Trophoblast cell (in vitro differentiated cells and primary cell): ENCODE measurements at regions not wholly inside any gene's neighbourhood (a gene's known extent, or its start where the extent isn't known, plus 50 kb on each side); places are given as distances from the start of the nearest gene placed in this dataset.

Experiments used
- DNase-seq, 2 donors: peaks; one replicate each; pipeline ENCODE4 v3.0.0-alpha.2; 2016
- H2AFZ ChIP-seq: 2 replicates; pipeline ENCODE4 v1.6.1; 2013; ENCODE audit warnings: low read length, moderate library complexity, mild to moderate bottlenecking; ENCODE audit not compliant: insufficient read depth, poor library complexity
- H2AK5ac ChIP-seq: 2 replicates; pipeline ENCODE4 v1.6.1; 2013; ENCODE audit warnings: mild to moderate bottlenecking, low read length
- H2BK120ac ChIP-seq: 2 replicates; pipeline ENCODE4 v1.6.1; 2013; ENCODE audit warnings: low read length, mild to moderate bottlenecking, moderate library complexity; ENCODE audit not compliant: insufficient read depth, poor library complexity
- H2BK12ac ChIP-seq: 2 replicates; pipeline ENCODE4 v1.6.1; 2013; ENCODE audit warnings: mild to moderate bottlenecking, low read length, moderate library complexity
- H2BK5ac ChIP-seq: 2 replicates; pipeline ENCODE4 v1.6.1; 2013; ENCODE audit warnings: low read length, low read depth, moderate library complexity, mild to moderate bottlenecking; ENCODE audit not compliant: poor library complexity
- H3K14ac ChIP-seq: 2 replicates; pipeline ENCODE4 v1.6.1; 2013; ENCODE audit warnings: mild to moderate bottlenecking, low read length
- H3K18ac ChIP-seq: 2 replicates; pipeline ENCODE4 v1.6.1; 2013; ENCODE audit warnings: mild to moderate bottlenecking, low read length
- H3K23ac ChIP-seq: 2 replicates; pipeline ENCODE4 v1.6.1; 2013; ENCODE audit warnings: low read length
- H3K27ac ChIP-seq: 2 replicates; pipeline ENCODE4 v1.5.1; 2013; ENCODE audit warnings: low read depth, mild to moderate bottlenecking, inconsistent platforms, low read length, moderate library complexity
- H3K27me3 ChIP-seq: 2 replicates; pipeline ENCODE4 v1.6.1; 2013; ENCODE audit warnings: inconsistent platforms, mild to moderate bottlenecking, low read length, moderate library complexity; ENCODE audit not compliant: insufficient read depth
- H3K36me3 ChIP-seq, 2 experiments: 1 replicate in 1 of 2; 2 replicates in 1 of 2; pipeline ENCODE4 v1.6.1; 2013; ENCODE audit warnings: low read length in 2 of 2, mild to moderate bottlenecking in 2 of 2, moderate library complexity in 1 of 2; ENCODE audit not compliant: insufficient read depth in 2 of 2, control insufficient read depth in 1 of 2
- H3K4ac ChIP-seq: 2 replicates; pipeline ENCODE4 v1.6.1; 2013; ENCODE audit warnings: low read depth, mild to moderate bottlenecking, low read length, moderate library complexity
- H3K4me1 ChIP-seq, 2 experiments: 1 replicate in 1 of 2; 2 replicates in 1 of 2; pipeline ENCODE4 v1.6.1; 2013; ENCODE audit warnings: low read length in 2 of 2, mild to moderate bottlenecking in 2 of 2, moderate library complexity in 1 of 2; ENCODE audit not compliant: insufficient read depth in 2 of 2, control insufficient read depth in 1 of 2
- H3K4me2 ChIP-seq: 2 replicates; pipeline ENCODE4 v1.6.1; 2013; ENCODE audit warnings: inconsistent platforms, mild to moderate bottlenecking, low read length, moderate library complexity
- H3K4me3 ChIP-seq: 2 replicates; pipeline ENCODE4 v1.5.1; 2013; ENCODE audit warnings: mild to moderate bottlenecking, low read depth, low read length, inconsistent platforms
- H3K79me1 ChIP-seq: one replicate; pipeline ENCODE4 v1.6.1; 2013; ENCODE audit warnings: low read length
- H3K79me2 ChIP-seq: 2 replicates; pipeline ENCODE4 v1.6.1; 2013; ENCODE audit warnings: low read length, mild to moderate bottlenecking; ENCODE audit not compliant: control insufficient read depth, insufficient read depth, poor library complexity
- H3K9ac ChIP-seq: 2 replicates; pipeline ENCODE4 v1.6.1; 2013; ENCODE audit warnings: mild to moderate bottlenecking, low read length
- H3K9me3 ChIP-seq: 2 replicates; pipeline ENCODE4 v1.6.1; 2013; ENCODE audit warnings: low read depth, mild to moderate bottlenecking, control low read depth, inconsistent platforms, low read length; ENCODE audit not compliant: insufficient read depth
- H4K12ac ChIP-seq: 2 replicates; pipeline ENCODE4 v1.6.1; 2013; ENCODE audit warnings: low read depth, mild to moderate bottlenecking, low read length, moderate library complexity
- H4K8ac ChIP-seq: 2 replicates; pipeline ENCODE4 v1.6.1; 2013; ENCODE audit warnings: low read depth, mild to moderate bottlenecking, low read length, moderate library complexity
- H4K91ac ChIP-seq: one replicate; pipeline ENCODE4 v1.6.1; 2013; ENCODE audit warnings: low read depth, mild to moderate bottlenecking, low read length, moderate library complexity
- WGBS: extraction: QIAGEN DNeasy Blood & Tissue Kit; methylation state at CpG from one replicate; pipeline ENCODE4 v1.1.7; 2013; ENCODE audit warnings: missing lambda C conversion rate; ENCODE audit not compliant: insufficient read length, insufficient coverage; ENCODE audit errors: extremely low coverage; 5-methylcytosine and 5-hydroxymethylcytosine counted together

GRCh38 chr20:10954137-10954840 is 280.5 kb upstream of the JAG1 start:
- Histone ChIP-seq H3K4me3 (no peak overlapping the region), H3K9me3 (no peaks in the 10 kb centered on the region), H3K4me1 (no peaks in the 10 kb centered on the region), H3K18ac (no peak overlapping the region), H4K12ac (no peak overlapping the region), H2AK5ac (no peak overlapping the region), H3K27me3 (no peaks in the 10 kb centered on the region), H2BK12ac (no peak overlapping the region), H2BK5ac (no peak overlapping the region), H3K36me3 (no peaks in the 10 kb centered on the region), H2AFZ (no peak overlapping the region), H4K91ac (no peak overlapping the region), H3K79me1 (no peaks in the 10 kb centered on the region), H3K9ac (no peak overlapping the region), H2BK120ac (no peak overlapping the region), H3K23ac (no peak overlapping the region), H3K14ac (no peak overlapping the region), H3K4me2 (no peak overlapping the region), H3K4ac (no peak overlapping the region), H3K79me2 (no peaks in the 10 kb centered on the region), H4K8ac (no peak overlapping the region), H3K27ac (no peak overlapping the region)
- no CpG with 5 or more reads among the region's 6 CpGs for WGBS
- peak; percentile 34 to 46 for DNase-seq

- WGBS: no CpG with 5 or more reads among the region's 3 CpGs
- no peak for DNase-seq
- Histone ChIP-seq H4K8ac (no peak overlapping the region), H3K79me1 (no peaks in the 10 kb centered on the region), H2AFZ (no peak overlapping the region), H4K12ac (no peak overlapping the region), H3K36me3 (no peaks in the 10 kb centered on the region), H2BK5ac (no peak overlapping the region), H3K4me2 (no peak overlapping the region), H2AK5ac (no peak overlapping the region), H3K4me1 (no peaks in the 10 kb centered on the region), H3K14ac (no peak overlapping the region), H3K9ac (no peak overlapping the region), H3K79me2 (no peaks in the 10 kb centered on the region), H3K27ac (no peak overlapping the region), H3K27me3 (no peaks in the 10 kb centered on the region), H3K9me3 (no peaks in the 10 kb centered on the region), H2BK120ac (no peak overlapping the region), H4K91ac (no peak overlapping the region), H2BK12ac (no peak overlapping the region), H3K23ac (no peak overlapping the region), H3K18ac (no peak overlapping the region), H3K4me3 (no peak overlapping the region), H3K4ac (no peak overlapping the region)
Measured at GRCh38 chr20:10954908-10955580, 281.2 kb upstream of the JAG1 start.

- WGBS: no CpG with 5 or more reads among the region's 3 CpGs
Measured at GRCh38 chr20:10958279-10958678, 284.5 kb upstream of the JAG1 start.

GRCh38 chr20:10960416-10960815 is 286.6 kb upstream of the JAG1 start:
- H3K4me1 ChIP-seq: no peaks in the 10 kb centered on the region
- H2AFZ ChIP-seq: no peak overlapping the region
- no peak overlapping the region for H2BK12ac ChIP-seq
- H3K79me1 ChIP-seq: no peaks in the 10 kb centered on the region
- no peak overlapping the region for H3K23ac ChIP-seq
- no peaks in the 10 kb centered on the region for H3K79me2 ChIP-seq
- no peak overlapping the region for H2BK5ac ChIP-seq
- no peak overlapping the region for H3K4me3 ChIP-seq
- no peak overlapping the region for H4K8ac ChIP-seq
- H3K36me3 ChIP-seq: no peaks in the 10 kb centered on the region
- H4K12ac ChIP-seq: no peak overlapping the region
- H3K27ac ChIP-seq: no peak overlapping the region
- no peak overlapping the region for H4K91ac ChIP-seq
- no peak overlapping the region for H3K4me2 ChIP-seq
- no peaks in the 10 kb centered on the region for H3K27me3 ChIP-seq
- no peak overlapping the region for H2BK120ac ChIP-seq
- no peak overlapping the region for H3K4ac ChIP-seq
- H3K9ac ChIP-seq: no peak overlapping the region
- DNase-seq: no peak
- no CpG with 5 or more reads among the region's 2 CpGs for WGBS
- no peak overlapping the region for H3K14ac ChIP-seq
- H2AK5ac ChIP-seq: no peak overlapping the region
- H3K9me3 ChIP-seq: no peaks in the 10 kb centered on the region
- no peak overlapping the region for H3K18ac ChIP-seq

More at GRCh38 chr20:10958279-10958678, 284.5 kb upstream of the JAG1 start:
- Histone ChIP-seq H2BK5ac (no peak overlapping the region), H2AFZ (no peak overlapping the region), H3K4ac (no peak overlapping the region), H4K12ac (no peak overlapping the region), H2BK120ac (no peak overlapping the region), H2AK5ac (no peak overlapping the region), H2BK12ac (no peak overlapping the region), H3K79me1 (no peaks in the 10 kb centered on the region), H3K14ac (no peak overlapping the region), H3K18ac (no peak overlapping the region), H3K4me1 (no peaks in the 10 kb centered on the region), H4K8ac (no peak overlapping the region), H3K9me3 (no peaks in the 10 kb centered on the region), H3K27ac (no peak overlapping the region), H3K79me2 (no peaks in the 10 kb centered on the region), H3K9ac (no peak overlapping the region), H3K27me3 (no peaks in the 10 kb centered on the region), H3K23ac (no peak overlapping the region), H4K91ac (no peak overlapping the region), H3K36me3 (no peaks in the 10 kb centered on the region), H3K4me2 (no peak overlapping the region), H3K4me3 (no peak overlapping the region)
- no peak for DNase-seq
